HG02798 (cell line): ENCODE measurements at regions not wholly inside any gene's neighbourhood (a gene's known extent, or its start where the extent isn't known, plus 50 kb on each side); places are given as distances from the start of the nearest gene placed in this dataset.
"Not testable (repeated sequence)": the region's sequence is repeated elsewhere in the genome, so short reads cannot be mapped to it uniquely, and the experiment has no call there.

ENCODE experiments used
- ATAC-seq: cut with Tn5 transposase; IDR thresholded peaks from one replicate; pipeline ENCODE4 v1.9.1; 2021; ENCODE audit warnings: mild to moderate bottlenecking; ENCODE audit not compliant: unreplicated experiment, poor library complexity

DNA sequence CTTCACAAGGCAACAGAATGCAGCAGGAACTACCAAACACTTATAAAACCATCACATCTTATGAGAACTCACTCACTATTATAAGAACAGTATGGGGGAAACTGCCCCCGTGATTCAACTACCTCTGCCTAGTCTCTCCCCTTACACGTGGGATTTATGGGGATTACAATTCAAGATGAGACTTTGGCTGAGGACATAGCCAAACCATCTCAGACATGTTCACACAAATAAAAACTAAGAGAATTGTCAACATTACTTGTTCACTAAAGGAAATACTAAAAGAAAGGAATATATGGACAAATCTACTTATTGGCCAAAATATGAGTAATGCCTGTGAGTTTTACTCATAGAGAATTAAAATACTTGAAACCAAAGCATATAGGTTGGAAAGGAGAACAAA, 505.1 kb downstream of the IGSF11 start:
- no peak for ATAC-seq

DNA sequence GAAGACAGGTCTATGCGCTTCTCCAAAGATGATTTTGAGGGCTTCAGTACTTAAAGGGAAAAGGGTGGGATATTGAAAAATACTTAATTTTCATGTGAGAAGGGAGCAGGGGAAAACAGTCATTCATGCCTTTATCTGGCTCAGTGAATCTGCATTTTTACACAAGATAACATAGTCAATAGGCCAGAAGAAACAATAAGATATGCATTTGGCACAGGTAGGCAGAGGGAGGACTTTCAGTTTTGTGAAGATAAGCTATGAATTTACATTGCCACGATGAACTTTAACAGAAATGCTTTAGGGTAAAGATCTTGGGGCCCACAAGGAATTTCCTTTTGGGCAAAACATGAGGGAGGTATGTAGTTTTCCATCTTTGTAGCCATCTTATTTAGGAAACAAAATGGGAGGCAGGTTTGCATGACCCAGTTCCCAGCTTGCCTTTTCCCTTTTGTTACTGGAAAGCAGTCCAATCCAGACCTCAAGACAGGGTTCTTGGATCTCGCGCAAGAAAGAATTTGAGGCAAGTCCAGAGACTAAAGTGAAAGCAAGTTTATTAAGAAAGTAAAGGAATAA, 504.2 kb downstream of the IGSF11 start:
- ATAC-seq = no peak

DNA sequence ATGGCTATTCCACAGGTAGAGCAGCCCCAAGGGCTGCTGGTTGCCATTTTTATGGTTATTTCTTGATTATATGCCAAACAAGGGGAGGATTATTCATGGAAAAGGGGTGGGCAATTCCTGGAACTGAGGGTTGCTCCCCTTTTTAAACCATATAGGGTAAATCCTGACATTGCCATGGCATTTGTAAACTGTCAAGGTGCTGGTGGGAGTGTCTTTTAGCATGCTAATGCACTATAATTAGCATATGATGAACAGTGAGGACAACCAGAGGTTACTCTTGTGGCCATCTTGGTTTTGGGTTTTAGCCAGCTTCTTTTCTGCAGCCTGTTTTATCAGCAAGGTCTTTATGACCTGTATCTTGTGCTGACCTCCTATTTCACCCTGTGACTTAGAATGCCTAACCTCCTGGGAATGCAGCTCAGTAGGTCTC, 503.7 kb downstream of the IGSF11 start:
- not testable (repeated sequence) for ATAC-seq

DNA sequence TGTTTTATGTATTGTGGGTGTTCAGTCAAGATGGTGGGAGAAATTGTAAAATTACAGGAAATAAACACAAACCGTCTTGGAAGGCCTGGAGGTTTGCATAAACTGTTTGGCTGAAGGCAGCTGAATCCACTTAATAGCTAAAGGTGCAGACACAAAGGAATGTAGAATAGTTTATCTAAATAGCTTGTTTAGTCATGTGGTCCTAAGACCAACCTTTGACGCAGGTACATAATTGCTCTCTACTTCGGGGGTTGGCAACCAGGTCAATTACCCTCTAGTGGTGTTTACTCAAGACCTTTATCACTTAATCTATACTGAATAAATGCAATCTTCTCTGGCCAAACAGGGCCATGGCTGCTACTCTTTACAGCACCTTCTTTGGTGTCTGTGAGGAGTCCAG, 502.8 kb downstream of the IGSF11 start:
- ATAC-seq = no peak

DNA sequence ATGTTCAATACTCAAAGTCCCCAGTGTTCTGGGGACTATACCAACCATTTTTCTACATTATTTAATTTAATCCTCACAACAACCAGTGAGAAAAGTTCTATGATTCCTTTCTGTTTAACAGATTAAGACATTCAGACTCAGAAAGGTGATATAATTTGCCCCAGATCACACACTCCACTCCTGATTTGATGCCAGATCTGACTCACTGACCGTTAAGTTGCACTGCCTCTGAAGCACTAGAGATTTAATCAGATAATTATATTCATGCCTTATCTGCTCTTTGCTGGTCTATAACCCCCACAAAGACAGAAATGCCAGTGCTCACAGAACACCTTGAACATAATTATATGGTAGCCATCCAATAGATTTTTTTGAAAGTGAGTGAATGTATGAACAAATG, 501.0 kb downstream of the IGSF11 start:
- ATAC-seq = no peak

DNA sequence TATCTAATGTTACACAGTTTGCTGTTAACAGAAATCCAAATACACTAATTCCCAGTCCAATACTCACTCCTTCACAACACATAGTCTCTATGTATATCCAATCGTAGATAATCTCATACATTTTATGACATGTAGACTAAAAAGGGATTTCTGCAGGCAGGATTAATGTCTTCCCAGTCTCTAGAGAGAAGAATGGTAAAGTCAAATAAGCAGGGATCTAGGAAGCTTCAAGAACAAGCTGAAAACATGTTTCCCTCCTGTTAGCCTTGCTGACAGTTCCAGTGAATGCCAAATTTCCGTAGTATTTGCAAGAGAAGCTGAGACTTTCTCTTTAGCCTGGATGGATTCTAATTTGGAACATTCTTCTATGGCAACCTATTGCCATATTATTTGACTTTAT, 500.1 kb downstream of the IGSF11 start:
- no peak for ATAC-seq

DNA sequence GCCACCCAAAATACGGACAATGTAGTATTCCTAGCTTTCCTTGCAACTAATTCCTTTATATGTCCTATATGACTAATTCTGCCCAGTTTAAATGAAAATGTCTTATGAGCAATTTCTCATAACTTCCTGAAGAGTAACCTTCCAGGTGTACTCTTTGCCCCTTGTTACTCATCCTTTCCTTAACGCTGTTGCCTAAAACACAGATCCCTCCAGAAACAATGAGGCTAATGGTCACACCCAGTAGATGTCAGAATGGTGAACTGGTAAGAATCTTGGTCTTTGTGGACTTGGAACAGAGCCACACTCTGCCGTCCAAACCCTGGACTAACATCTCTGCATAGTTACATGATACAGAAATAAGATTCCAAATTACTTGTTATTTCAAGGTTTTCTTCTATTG, 497.9 kb downstream of the IGSF11 start:
- no peak for ATAC-seq

DNA sequence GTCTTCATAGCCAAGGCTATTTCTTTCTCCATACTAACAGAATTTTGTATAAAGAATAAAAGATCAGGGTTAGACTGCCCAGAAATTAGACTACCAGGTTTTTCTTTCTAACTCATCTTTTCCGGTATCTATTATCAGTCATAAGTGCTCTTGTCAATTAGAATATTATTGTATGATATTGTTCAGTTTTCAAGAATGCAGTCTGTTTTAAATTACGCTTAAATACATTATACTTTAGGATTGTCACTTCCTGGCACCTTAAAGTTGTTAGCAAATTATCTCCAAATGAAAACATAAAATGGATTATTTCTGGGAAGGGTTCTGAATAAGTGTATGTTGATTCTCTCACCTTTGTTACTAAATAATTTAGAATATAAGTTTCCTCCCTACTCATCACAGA, 497.2 kb downstream of the IGSF11 start:
- no peak for ATAC-seq

DNA sequence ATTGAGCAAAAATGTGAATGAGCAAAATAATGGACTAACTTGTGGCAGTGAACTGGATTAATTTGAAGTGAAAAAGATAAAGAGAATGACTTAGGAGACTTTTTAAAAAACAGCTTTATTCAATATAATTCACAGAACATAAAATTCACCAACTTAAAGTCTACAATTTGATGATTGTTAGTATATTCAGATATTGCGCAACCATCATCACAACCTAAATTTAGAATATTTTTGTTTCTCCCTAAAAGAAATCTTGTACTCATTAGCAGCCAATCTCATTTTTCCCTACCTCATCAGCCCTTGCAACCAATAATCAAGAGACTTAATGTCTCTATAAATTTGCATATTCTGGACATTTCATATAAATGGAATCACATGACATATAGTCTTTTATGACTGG, 496.5 kb downstream of the IGSF11 start:
- ATAC-seq = no peak

DNA sequence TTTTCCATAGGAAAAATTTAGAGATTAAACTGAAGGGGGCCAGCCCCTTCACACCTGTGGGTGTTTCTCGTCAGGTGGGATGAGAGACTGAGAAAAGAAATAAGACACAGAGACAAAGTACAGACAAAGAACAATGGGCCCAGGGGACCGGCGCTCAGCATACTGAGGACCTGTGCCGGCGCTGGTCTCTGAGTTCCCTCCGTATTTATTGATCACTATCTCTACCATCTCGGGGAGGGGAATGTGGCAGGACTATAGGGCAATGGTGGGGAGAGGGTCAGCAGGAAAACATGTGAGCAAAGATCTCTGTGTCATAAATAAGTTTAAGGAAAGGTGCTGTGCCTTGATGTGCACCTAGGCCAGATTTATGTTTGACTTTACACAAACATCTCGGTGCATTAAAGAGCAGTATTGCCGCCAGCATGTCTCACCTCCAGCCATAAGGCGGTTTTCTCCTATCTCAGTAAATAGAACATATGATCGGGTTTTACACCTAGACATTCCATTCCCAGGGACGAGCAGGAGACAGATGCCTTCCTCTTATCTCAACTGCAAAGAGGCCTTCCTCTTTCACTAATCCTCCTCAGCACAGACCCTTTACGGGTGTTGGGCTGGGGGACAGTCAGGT, 494.7 kb downstream of the IGSF11 start:
- not testable (repeated sequence) for ATAC-seq

DNA sequence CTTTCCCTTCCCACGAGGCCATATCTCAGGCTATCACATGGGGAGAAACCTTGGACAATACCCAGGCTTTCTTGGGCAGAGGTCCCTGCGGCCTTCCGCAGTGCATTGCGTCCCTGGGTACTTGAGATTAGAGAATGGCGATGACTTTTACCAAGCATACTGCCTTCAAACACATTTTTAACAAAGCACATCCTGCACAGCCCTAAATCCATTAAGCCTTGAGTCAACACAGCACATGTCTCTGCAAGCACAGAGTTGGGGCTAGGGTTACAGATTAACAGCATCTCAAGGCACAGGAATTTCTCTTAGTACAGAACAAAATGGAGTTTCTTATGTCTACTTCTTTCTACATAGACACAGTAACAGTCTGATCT, 494.2 kb downstream of the IGSF11 start:
- ATAC-seq = not testable (repeated sequence)

DNA sequence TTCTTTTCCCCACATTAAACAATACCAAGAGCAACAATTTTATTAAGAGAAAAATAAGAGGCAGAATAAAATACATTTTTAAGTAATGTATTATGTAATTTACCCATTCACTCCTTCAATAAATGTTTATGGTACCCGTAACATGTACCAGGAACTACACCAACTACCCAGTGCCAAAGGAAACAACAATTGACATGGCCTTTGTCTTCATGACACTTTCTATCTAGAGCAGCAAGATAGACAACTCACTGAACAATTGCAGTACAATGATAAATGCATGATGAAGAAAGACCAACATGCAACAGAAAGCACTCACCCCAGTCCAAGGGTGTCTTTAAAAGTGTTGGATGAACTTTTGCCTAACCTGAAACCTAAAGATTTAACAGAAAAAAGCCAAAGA, 493.8 kb downstream of the IGSF11 start:
- no peak for ATAC-seq

DNA sequence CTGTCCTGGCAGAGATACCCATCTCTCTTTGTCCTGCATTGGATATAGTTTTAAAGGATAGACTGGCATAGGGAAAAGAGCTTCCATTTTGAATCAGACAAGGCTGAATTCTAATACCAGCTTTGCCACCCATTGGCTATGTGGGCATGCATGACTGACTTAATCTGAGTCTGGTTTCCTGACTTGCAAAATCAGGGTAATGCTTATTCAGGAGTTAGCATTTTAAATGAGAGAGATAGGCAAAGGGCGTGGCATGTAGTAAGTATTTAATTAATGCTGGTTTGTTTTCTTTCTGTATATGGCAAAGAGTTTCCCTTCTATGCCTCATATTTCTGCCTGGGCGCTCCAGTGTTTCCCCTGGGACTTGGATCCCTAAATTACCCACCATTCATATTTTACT, 492.9 kb downstream of the IGSF11 start:
- no peak for ATAC-seq

DNA sequence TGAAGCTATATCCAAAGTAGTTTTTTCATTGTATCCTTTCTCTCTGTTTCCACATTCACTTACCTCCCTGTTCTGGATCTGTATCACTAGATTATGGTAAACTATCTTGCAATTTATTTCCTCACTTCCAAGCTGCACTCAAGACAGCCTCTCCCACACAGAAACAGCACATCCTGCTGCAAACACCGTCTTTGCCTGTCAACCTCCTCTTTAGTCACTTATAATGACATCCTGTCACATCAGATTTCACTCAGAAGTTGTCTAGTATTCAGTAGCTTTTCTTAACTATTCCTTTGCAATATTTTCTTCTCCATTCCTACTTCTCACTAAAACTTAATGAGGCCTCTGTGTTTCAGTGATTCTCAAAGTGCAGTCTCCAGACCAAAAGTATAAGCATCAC, 490.8 kb downstream of the IGSF11 start:
- ATAC-seq = no peak

DNA sequence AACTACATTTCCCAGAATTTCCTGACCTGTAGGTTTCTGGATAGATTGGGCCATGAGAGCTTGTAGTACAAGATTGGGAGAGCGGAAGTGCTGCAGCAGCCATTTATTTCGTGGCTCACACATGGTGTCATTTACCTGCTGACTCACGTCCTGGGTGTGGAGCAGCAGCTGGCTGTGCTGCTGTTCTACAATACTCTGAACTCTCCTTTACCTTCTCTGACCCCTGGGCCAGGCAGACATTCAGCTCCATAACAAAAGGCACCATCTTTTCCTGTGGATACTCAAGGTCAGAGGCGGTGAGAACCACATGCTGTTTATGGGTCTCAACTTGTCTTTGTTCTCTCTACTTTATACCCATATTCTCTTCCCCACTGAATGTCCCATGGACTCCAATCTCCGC, 490.2 kb downstream of the IGSF11 start:
- no peak for ATAC-seq

DNA sequence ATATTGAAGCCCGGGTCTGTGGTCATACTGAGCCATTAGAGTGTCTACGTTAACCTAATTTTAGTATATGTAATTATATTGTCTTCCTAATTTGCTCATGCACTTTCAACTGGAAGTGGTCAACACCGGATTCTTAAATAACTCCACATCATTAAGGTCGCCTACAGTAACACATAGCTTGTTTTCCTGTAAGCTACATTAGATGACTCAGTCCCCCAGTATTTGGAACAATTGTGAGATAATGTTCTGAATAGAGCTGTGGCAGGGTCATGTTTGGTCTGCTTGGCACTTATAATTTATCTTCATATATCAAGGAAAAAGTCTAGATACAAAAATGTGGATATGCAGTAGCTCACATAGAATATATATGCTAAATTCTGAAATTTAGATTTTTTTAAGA, 486.2 kb downstream of the IGSF11 start:
- ATAC-seq = no peak

DNA sequence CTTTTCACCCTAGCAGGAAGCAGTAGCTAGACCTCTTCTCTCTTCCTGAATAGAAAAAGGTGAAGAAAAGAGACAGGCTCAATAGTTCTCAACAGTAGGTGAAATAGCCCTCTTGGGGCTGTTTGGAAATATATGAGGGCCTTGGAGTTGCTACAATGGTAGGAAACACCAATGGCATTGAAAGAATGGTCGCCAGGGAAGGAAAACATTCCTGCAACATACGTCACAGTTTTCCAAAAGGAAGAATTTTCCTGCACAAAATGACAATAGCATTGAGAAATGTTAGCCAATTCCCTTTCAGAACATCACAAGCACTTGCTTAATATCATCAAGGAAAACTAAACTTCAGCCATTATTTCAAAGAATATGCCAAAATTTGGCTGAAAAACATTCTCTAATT, 484.5 kb downstream of the IGSF11 start:
- no peak for ATAC-seq

DNA sequence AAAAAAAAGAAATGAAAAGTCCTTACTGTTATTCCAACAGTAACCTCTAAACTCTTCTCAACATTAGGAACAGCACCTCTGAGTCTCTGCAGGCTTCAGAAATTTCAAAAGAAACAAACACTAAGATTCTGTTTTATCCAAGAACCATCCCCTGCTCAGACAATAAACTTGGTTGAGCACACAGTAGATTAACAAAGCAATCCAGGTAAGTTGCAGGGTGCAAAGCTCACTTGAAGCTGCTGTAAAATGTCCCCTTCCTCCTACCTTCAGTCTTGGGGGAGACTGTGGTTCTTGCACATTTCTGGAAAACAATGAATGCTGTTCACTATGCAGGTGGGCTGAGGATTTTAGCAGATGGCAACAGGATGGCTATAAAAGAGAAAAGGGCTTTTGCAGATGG, 484.1 kb downstream of the IGSF11 start:
- no peak for ATAC-seq

DNA sequence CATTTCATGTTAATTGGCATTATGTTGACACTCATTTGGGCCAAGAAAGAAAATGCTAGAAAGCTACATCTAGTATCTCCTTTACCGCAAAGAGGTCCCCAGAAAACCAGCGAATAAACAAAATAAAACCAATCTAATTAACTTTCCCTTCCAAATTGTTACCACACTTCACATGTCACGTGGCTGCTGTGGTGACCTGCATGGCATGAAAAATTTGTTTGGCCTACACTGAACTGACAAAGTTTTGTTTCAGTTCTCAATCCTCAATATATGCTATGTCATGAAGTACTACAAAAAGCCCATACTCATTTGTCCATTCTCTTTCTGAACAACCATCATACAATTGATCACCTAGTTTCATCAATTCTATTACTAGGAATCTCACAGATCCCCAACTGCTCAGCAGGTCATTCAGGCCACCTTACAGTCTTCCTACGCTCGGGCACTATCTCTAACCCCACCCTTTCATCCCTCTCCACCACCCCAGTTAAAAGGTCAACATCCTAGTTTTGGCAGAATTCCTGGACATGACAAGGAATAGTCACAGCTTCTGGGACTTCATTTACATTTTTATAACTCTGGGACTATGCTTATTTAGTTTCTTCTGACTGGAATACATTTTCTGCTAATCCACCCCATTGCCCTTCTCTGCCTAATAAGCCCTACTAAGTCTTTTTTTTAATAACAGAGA, 480.4 kb downstream of the IGSF11 start:
- ATAC-seq = no peak

DNA sequence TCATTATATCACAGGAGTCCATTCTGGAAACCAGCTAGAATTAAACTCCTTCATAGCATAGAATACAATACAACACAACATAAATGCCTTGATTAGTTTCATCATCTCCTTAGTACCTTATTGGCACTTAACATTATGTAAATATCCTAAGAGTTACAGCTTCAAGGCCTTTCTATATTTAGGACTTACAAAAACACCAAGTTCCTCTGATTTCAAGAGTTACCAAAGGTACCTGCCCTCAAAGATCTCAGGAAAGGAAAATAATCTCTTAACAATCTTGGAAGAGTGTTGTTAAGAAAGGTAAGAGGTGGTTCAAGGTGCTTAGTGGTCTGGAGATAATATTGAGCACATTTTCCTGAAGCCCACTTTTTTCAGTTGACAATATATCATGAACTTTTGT, 477.7 kb downstream of the IGSF11 start:
- no peak for ATAC-seq

DNA sequence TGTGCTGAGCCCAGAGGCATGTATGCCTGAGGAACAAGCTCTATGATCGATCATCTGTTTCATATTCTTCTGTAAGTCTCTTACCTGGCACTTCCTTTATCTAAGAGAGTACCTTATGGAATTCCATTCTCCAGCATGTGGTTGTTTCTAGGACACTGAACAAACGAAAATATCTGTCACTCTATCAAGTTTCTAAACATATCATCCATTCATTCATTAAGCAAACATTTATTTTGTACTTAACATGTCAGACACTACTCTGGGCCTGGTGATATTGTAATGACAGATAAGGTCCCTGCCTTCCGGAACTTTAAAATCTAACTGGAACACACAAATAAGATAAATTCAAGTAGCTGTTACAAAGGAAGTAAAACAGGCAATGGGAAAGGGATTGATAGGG, 477.1 kb downstream of the IGSF11 start:
- no peak for ATAC-seq

DNA sequence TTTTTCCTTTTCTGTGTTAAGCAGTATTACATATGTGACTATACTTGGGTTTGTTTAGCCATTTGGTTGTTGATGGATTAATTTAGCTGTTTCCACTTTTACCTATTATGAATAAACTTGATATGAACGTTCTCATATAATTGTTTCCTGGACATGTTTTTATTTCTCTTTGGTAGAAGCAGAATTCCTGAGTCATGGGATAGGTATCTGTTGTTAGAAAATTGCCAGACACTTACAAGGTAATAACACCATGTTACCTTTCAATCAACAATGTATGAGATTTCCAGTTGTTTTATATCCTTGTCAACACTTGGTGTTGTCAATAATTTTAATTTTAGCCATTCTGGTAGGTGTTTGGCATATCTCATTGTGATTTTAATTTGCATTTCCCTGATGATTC, 475.4 kb downstream of the IGSF11 start:
- ATAC-seq = no peak
